ENCODE measurements at regions not wholly inside any gene's neighbourhood (a gene's known extent, or its start where the extent isn't known, plus 50 kb on each side); places are given as distances from the start of the nearest gene placed in this dataset.

DNA sequence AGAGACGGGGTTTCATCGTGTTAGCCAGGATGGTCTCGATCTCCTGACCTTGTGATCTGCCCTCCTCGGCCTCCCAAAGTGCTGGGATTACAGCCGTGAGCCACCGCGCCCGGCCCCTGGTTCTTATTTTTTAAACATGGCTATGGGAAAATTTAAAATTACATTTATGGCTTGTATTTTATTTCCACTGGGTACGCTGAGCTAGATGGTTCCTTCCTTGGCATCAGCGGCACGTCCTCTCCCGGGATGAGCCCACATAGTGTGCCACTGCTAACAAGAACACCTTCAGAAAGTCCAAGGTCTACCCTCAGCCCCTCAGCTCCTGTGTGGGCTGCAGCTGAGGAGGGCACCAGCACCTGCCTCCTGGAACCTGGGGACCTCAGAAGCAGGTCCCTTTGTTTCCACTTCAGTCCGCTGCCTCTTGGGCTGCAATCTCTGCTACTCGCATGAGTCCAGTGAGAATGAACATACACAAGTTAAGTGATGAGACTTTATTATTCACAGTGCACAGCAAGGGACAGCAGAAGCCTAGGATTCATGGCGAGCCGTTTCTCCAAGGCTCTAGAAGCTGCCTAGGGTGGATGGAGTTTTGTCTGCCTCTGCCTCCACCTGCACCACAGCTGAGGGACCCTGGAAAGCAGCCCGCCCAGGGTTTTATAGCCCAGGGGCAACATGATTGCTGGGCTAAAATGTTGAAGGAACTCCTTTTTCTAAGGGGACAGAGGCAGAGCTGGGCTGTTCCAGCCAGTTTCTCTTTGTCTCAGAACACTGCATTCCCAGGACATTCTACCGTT lies 107.5 kb upstream of the TEX51 start:
- DNase-seq (no peak), ATAC-seq (no peak)
- no peaks in the 10 kb centered on the region for H3K9me3 ChIP-seq (ENCODE audit: control insufficient read depth, low read length, poor library complexity, severe bottlenecking)
- no peak overlapping the region for H3K4me3 Mint-ChIP-seq
- H3K4me1 Mint-ChIP-seq, result peaks cover 4% of the 10 kb centered on the region
- no peak overlapping the region for H3K27ac Mint-ChIP-seq
- no peaks in the 10 kb centered on the region for H3K36me3 Mint-ChIP-seq (ENCODE audit: low read depth)
- H3K27me3 Mint-ChIP-seq, result peaks cover 39% of the 10 kb centered on the region

GRCh38 chr2:126792186-126792585 lies 106.5 kb upstream of the TEX51 start:
- no peak for DNase-seq
- H3K27me3 Mint-ChIP-seq, result peaks cover 45% of the 10 kb centered on the region
- no peaks in the 10 kb centered on the region for H3K36me3 Mint-ChIP-seq (ENCODE audit: low read depth)
- no peak for ATAC-seq
- H3K4me1 Mint-ChIP-seq, result peaks cover 4% of the 10 kb centered on the region
- H3K27ac Mint-ChIP-seq, result no peak overlapping the region
- no peak overlapping the region for H3K4me3 Mint-ChIP-seq
- H3K9me3 ChIP-seq (ENCODE audit: control insufficient read depth, low read length, poor library complexity, severe bottlenecking), result no peaks in the 10 kb centered on the region

- Mint-ChIP-seq H3K36me3 (ENCODE audit: low read depth) (no peaks in the 10 kb centered on the region), H3K4me1 (peaks cover 4% of the 10 kb centered on the region), H3K27ac (peak overlapping the region; percentile 47), H3K27me3 (peaks cover 53% of the 10 kb centered on the region), H3K4me3 (no peak overlapping the region)
- ATAC-seq (no peak), DNase-seq (no peak)
- H3K9me3 ChIP-seq (ENCODE audit: control insufficient read depth, low read length, poor library complexity, severe bottlenecking), result no peaks in the 10 kb centered on the region
Measured at GRCh38 chr2:126792993-126793392, 105.7 kb upstream of the TEX51 start.

GRCh38 chr2:126793885-126794613 lies 104.6 kb upstream of the TEX51 start:
- no peak overlapping the region for H3K4me3 Mint-ChIP-seq
- no peaks in the 10 kb centered on the region for H3K9me3 ChIP-seq (ENCODE audit: control insufficient read depth, low read length, poor library complexity, severe bottlenecking)
- H3K36me3 Mint-ChIP-seq (ENCODE audit: low read depth), result no peaks in the 10 kb centered on the region
- peak overlapping the region; percentile 47 for H3K27ac Mint-ChIP-seq
- peaks cover 59% of the 10 kb centered on the region for H3K27me3 Mint-ChIP-seq
- no peak for DNase-seq
- peaks cover 4% of the 10 kb centered on the region for H3K4me1 Mint-ChIP-seq
- ATAC-seq, result no peak

DNA sequence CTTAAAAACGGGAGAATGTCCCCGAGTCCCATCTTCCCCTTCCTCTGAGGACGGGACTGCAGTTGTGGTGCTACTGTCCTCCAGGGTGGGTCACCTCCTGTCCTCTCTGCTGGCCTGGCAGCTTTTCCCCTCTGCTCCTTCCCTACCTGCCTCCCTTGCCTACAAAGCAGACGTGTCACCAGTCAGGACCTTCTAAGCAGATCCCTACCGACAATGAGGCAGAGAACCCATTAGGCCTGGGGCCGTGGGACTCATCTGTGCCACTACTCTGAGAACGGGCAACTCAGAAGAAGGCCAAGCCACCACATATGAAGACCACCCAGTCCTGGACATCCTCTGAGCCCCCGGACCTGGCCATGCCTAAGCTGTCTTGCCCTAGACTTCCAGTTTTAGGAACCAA lies 103.0 kb upstream of the TEX51 start:
- H3K4me3 Mint-ChIP-seq, result no peak overlapping the region
- no peak overlapping the region for H3K27ac Mint-ChIP-seq
- DNase-seq (no peak), ATAC-seq (no peak)
- H3K27me3 Mint-ChIP-seq, result peaks cover 71% of the 10 kb centered on the region
- H3K4me1 Mint-ChIP-seq, result peaks cover 4% of the 10 kb centered on the region
- no peaks in the 10 kb centered on the region for H3K36me3 Mint-ChIP-seq (ENCODE audit: low read depth)
- H3K9me3 ChIP-seq (ENCODE audit: control insufficient read depth, low read length, poor library complexity, severe bottlenecking), result no peaks in the 10 kb centered on the region

- ATAC-seq (no peak), DNase-seq (no peak)
- peaks cover 4% of the 10 kb centered on the region for H3K4me1 Mint-ChIP-seq
- H3K9me3 ChIP-seq (ENCODE audit: control insufficient read depth, low read length, poor library complexity, severe bottlenecking), result no peaks in the 10 kb centered on the region
- no peaks in the 10 kb centered on the region for H3K36me3 Mint-ChIP-seq (ENCODE audit: low read depth)
- H3K27me3 Mint-ChIP-seq, result peaks cover 73% of the 10 kb centered on the region
- H3K4me3 Mint-ChIP-seq, result no peak overlapping the region
- H3K27ac Mint-ChIP-seq, result no peak overlapping the region
Measured at GRCh38 chr2:126796931-126797621, 101.6 kb upstream of the TEX51 start.

- no peak for DNase-seq
- no peak for ATAC-seq
- H3K9me3 ChIP-seq (ENCODE audit: control insufficient read depth, low read length, poor library complexity, severe bottlenecking), result no peaks in the 10 kb centered on the region
- Mint-ChIP-seq H3K27me3 (peaks cover 70% of the 10 kb centered on the region), H3K36me3 (ENCODE audit: low read depth) (no peaks in the 10 kb centered on the region), H3K27ac (no peak overlapping the region), H3K4me3 (no peak overlapping the region), H3K4me1 (peaks cover 4% of the 10 kb centered on the region)
Measured at GRCh38 chr2:126797622-126798275, 100.9 kb upstream of the TEX51 start.

GRCh38 chr2:126798276-126799140 lies 100.2 kb upstream of the TEX51 start:
- ATAC-seq (no peak), DNase-seq (no peak)
- H3K27me3 Mint-ChIP-seq, result peaks cover 62% of the 10 kb centered on the region
- H3K27ac Mint-ChIP-seq, result no peak overlapping the region
- no peak overlapping the region for H3K4me3 Mint-ChIP-seq
- H3K4me1 Mint-ChIP-seq, result peaks cover 2% of the 10 kb centered on the region
- H3K36me3 Mint-ChIP-seq (ENCODE audit: low read depth), result no peaks in the 10 kb centered on the region
- H3K9me3 ChIP-seq (ENCODE audit: control insufficient read depth, low read length, poor library complexity, severe bottlenecking), result no peaks in the 10 kb centered on the region

GRCh38 chr2:126799301-126799700 lies 99.4 kb upstream of the TEX51 start:
- no peaks in the 10 kb centered on the region for H3K36me3 Mint-ChIP-seq (ENCODE audit: low read depth)
- no peaks in the 10 kb centered on the region for H3K9me3 ChIP-seq (ENCODE audit: control insufficient read depth, low read length, poor library complexity, severe bottlenecking)
- DNase-seq, result no peak
- ATAC-seq, result no peak
- no peak overlapping the region for H3K27ac Mint-ChIP-seq
- H3K4me1 Mint-ChIP-seq, result no peaks in the 10 kb centered on the region
- no peak overlapping the region for H3K4me3 Mint-ChIP-seq
- H3K27me3 Mint-ChIP-seq, result peaks cover 57% of the 10 kb centered on the region

DNA sequence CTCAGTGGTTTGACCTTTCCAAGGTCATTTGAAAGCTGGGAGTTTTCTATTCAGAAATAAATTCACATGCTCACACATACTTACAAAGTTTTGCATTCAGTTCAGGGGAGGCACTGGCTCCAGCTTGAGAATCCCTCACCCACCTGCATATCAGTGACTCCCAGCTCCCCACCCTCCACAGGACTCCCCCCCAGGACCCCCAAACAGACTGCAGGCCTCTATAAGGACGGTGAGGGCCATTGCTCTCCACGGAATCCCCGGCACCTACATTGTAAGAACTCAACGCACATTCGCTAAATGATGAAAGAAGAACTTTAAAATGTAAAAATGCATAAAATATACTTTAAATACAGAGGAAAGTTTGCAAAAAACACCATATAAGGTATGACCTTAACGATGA lies 97.2 kb upstream of the TEX51 start:
- ATAC-seq (no peak), DNase-seq (no peak)
- H3K27me3 Mint-ChIP-seq, result peaks cover 40% of the 10 kb centered on the region
- H3K36me3 Mint-ChIP-seq (ENCODE audit: low read depth), result no peaks in the 10 kb centered on the region
- H3K27ac Mint-ChIP-seq, result no peak overlapping the region
- no peak overlapping the region for H3K4me3 Mint-ChIP-seq
- no peaks in the 10 kb centered on the region for H3K4me1 Mint-ChIP-seq
- H3K9me3 ChIP-seq (ENCODE audit: control insufficient read depth, low read length, poor library complexity, severe bottlenecking), result no peaks in the 10 kb centered on the region

- no peaks in the 10 kb centered on the region for H3K9me3 ChIP-seq (ENCODE audit: control insufficient read depth, low read length, poor library complexity, severe bottlenecking)
- H3K4me1 Mint-ChIP-seq, result no peaks in the 10 kb centered on the region
- ATAC-seq (no peak), DNase-seq (no peak)
- no peak overlapping the region for H3K27ac Mint-ChIP-seq
- peaks cover 33% of the 10 kb centered on the region for H3K27me3 Mint-ChIP-seq
- no peak overlapping the region for H3K4me3 Mint-ChIP-seq
- no peaks in the 10 kb centered on the region for H3K36me3 Mint-ChIP-seq (ENCODE audit: low read depth)
Measured at GRCh38 chr2:126802316-126802715, 96.4 kb upstream of the TEX51 start.

- Mint-ChIP-seq H3K27ac (no peak overlapping the region), H3K36me3 (ENCODE audit: low read depth) (no peaks in the 10 kb centered on the region)
- no peak for DNase-seq
Measured at GRCh38 chr2:126802774-126803433, 95.8 kb upstream of the TEX51 start.

More at GRCh38 chr2:126802774-126803433, 95.8 kb upstream of the TEX51 start:
- ATAC-seq, result no peak
- peaks cover 27% of the 10 kb centered on the region for H3K27me3 Mint-ChIP-seq
- no peak overlapping the region for H3K4me3 Mint-ChIP-seq
- no peaks in the 10 kb centered on the region for H3K4me1 Mint-ChIP-seq
- no peaks in the 10 kb centered on the region for H3K9me3 ChIP-seq (ENCODE audit: control insufficient read depth, low read length, poor library complexity, severe bottlenecking)
